SK-N-SH (cell line): ENCODE measurements at regions not wholly inside any gene's neighbourhood (a gene's known extent, or its start where the extent isn't known, plus 50 kb on each side); places are given as distances from the start of the nearest gene placed in this dataset.

Experiments used
- CTCF ChIA-PET: fragments of 300-600, 350-600 bp; formaldehyde crosslinking; extraction: SDS; loops from one replicate; lab custom pipeline; 2021; lab: Yijun Ruan, JAX
- POLR2A ChIA-PET: fragments of 350-600 bp; sonication (Branson Sonifier 250); formaldehyde crosslinking; extraction: SDS; loops from one replicate; lab custom pipeline; 2020; ENCODE audit warnings: antibody characterized with exemption, inconsistent platforms; lab: Yijun Ruan, JAX
- DNase-seq: peaks from one replicate; pipeline ENCODE4 v3.0.0; 2012
- H2AFZ ChIP-seq: fragments of 200-600 bp; sonication (generic); 2 replicates; pipeline ENCODE4 v1.8.1; 2016; ENCODE audit warnings: antibody characterized with exemption, mild to moderate bottlenecking, low read depth
- H3F3A ChIP-seq: fragments of 200-600 bp; sonication (generic); replicated peaks from 2 replicates; pipeline ENCODE3; 2016; ENCODE audit warnings: antibody characterized with exemption, mild to moderate bottlenecking; ENCODE audit not compliant: insufficient read depth
- H3K27ac ChIP-seq, 2 experiments: fragments of 200-500 bp in 1 of 2; fragments of 200-600 bp in 1 of 2; sonication (Bioruptor generic) in 1 of 2; sonication (generic), shearing (Covaris generic) in 1 of 2; 2 replicates each; pipeline versions ENCODE4 v1.5.1 to v1.6.1; 2014 to 2016; ENCODE audit warnings: low read depth in 2 of 2, inconsistent platforms in 1 of 2, low read length in 1 of 2, mild to moderate bottlenecking in 1 of 2, mixed read lengths in 1 of 2
- H3K27me3 ChIP-seq: fragments of 200-600 bp; sonication (generic), shearing (Covaris generic); 2 replicates; pipeline ENCODE4 v1.6.1; 2016; ENCODE audit warnings: mixed run types; ENCODE audit not compliant: insufficient read depth
- H3K36me3 ChIP-seq, 2 experiments: fragments of 200-500 bp in 1 of 2; fragments of 200-600 bp in 1 of 2; sonication (Bioruptor generic) in 1 of 2; sonication (generic) in 1 of 2; replicated peaks in 1 of 2; 2 replicates each; pipeline versions ENCODE3 to v1.5.1; 2014 to 2016; ENCODE audit warnings: low read length in 1 of 2, mild to moderate bottlenecking in 1 of 2; ENCODE audit not compliant: insufficient read depth in 2 of 2, control insufficient read depth in 1 of 2
- H3K4me1 ChIP-seq, 2 experiments: fragments of 200-500 bp in 1 of 2; fragments of 200-600 bp in 1 of 2; sonication (Bioruptor generic) in 1 of 2; sonication (generic), shearing (Covaris generic) in 1 of 2; 2 replicates each; pipeline versions ENCODE4 v1.5.1 to v1.6.1; 2014 to 2016; ENCODE audit warnings: low read depth in 1 of 2, low read length in 1 of 2, mixed run types in 1 of 2; ENCODE audit not compliant: insufficient read depth in 2 of 2, control insufficient read depth in 1 of 2
- H3K4me2 ChIP-seq: fragments of 200-600 bp; sonication (generic), shearing (Covaris generic); 2 replicates; pipeline ENCODE4 v1.6.1; 2017; ENCODE audit warnings: mixed run types
- H3K4me3 ChIP-seq, 2 experiments: fragments of 200-500 bp in 1 of 2; fragments of 200-600 bp in 1 of 2; sonication (Bioruptor generic) in 1 of 2; sonication (generic), shearing (Covaris generic) in 1 of 2; 2 replicates each; pipeline versions ENCODE4 v1.5.1 to v1.8.1; 2014 to 2016; ENCODE audit warnings: low read depth in 2 of 2, inconsistent platforms in 1 of 2, low read length in 1 of 2, mild to moderate bottlenecking in 1 of 2, mixed read lengths in 1 of 2, moderate library complexity in 1 of 2
- H3K79me2 ChIP-seq: fragments of 200-600 bp; sonication (generic); 2 replicates; pipeline ENCODE4 v1.8.1; 2017; ENCODE audit warnings: mild to moderate bottlenecking; ENCODE audit not compliant: insufficient read depth
- H3K9ac ChIP-seq: fragments of 200-600 bp; sonication (generic); 2 replicates; pipeline ENCODE4 v1.6.1; 2017; ENCODE audit warnings: mixed run types
- H3K9me2 ChIP-seq: fragments of 200-600 bp; sonication (generic); 2 replicates; pipeline ENCODE4 v1.6.1; 2017; ENCODE audit warnings: mixed run types
- H3K9me3 ChIP-seq: fragments of 200-600 bp; sonication (generic); 2 replicates; pipeline ENCODE4 v1.6.1; 2017; ENCODE audit warnings: mixed run types, mild to moderate bottlenecking, moderate library complexity
- H4K20me1 ChIP-seq: fragments of 200-600 bp; sonication (generic); 2 replicates; pipeline ENCODE4 v1.6.1; 2017; ENCODE audit warnings: mild to moderate bottlenecking, mixed run types; ENCODE audit not compliant: insufficient read depth
- FOXM1 ChIP-seq: IDR thresholded peaks from 2 replicates; pipeline ENCODE4 v1.4.0; 2012; ENCODE audit warnings: low read depth, mild to moderate bottlenecking
- GABPA ChIP-seq: IDR thresholded peaks from 2 replicates; pipeline ENCODE4 v1.4.0; 2012; ENCODE audit warnings: low read depth, mild to moderate bottlenecking
- JUND ChIP-seq: IDR thresholded peaks from 2 replicates; pipeline ENCODE4 v1.4.0; 2012
- MEF2A ChIP-seq: IDR thresholded peaks from 2 replicates; pipeline ENCODE4 v1.4.0; 2012; ENCODE audit warnings: low read depth, borderline replicate concordance
- NRF1 ChIP-seq: IDR thresholded peaks from 2 replicates; pipeline ENCODE4 v1.6.1; 2012; ENCODE audit warnings: low read depth, mild to moderate bottlenecking, low read length
- RAD21 ChIP-seq: IDR thresholded peaks from 2 replicates; pipeline ENCODE4 v1.6.1; 2012; ENCODE audit warnings: mild to moderate bottlenecking, low read length
- RCOR1 ChIP-seq: fragments of 150-350 bp; IDR thresholded peaks from 2 replicates; pipeline ENCODE4 v1.6.1; 2017; ENCODE audit warnings: antibody characterized with exemption, low read length
- RXRA ChIP-seq: IDR thresholded peaks from 2 replicates; pipeline ENCODE4 v1.4.0; 2012; ENCODE audit warnings: low read depth, mild to moderate bottlenecking, borderline replicate concordance
- SMC3 ChIP-seq: IDR thresholded peaks from 2 replicates; pipeline ENCODE4 v1.6.1; 2012; ENCODE audit warnings: low read depth, low read length, improper control_type of control experiment
- TAF1 ChIP-seq: IDR thresholded peaks from 2 replicates; pipeline ENCODE4 v1.6.1; 2012; ENCODE audit warnings: low read depth, mild to moderate bottlenecking, low read length, moderate library complexity, borderline replicate concordance
- TEAD4 ChIP-seq: IDR thresholded peaks from 2 replicates; pipeline ENCODE4 v1.4.0; 2012; ENCODE audit warnings: mild to moderate bottlenecking, borderline replicate concordance; ENCODE audit not compliant: insufficient read depth
- USF1 ChIP-seq: IDR thresholded peaks from 2 replicates; pipeline ENCODE4 v1.4.0; 2012; ENCODE audit warnings: low read depth, borderline replicate concordance
- YY1 ChIP-seq: IDR thresholded peaks from 2 replicates; pipeline ENCODE4 v1.4.0; 2012; ENCODE audit warnings: low read depth, mild to moderate bottlenecking
- ZBTB33 ChIP-seq: IDR thresholded peaks from 2 replicates; pipeline ENCODE4 v1.4.0; 2012; ENCODE audit warnings: low read depth, borderline replicate concordance
- WGBS: methylation state at CpG from one replicate; pipeline ENCODE4 v1.1.6; 2017; ENCODE audit warnings: low lambda C conversion rate; 5-methylcytosine and 5-hydroxymethylcytosine counted together
- TF ChIP-seq, protein P1 (sequence below): fragments of 150-350 bp; IDR thresholded peaks from 2 replicates; pipeline ENCODE4 v1.6.1; 2017; ENCODE audit warnings: antibody characterized with exemption, low read length, low read depth, borderline replicate concordance
- TF ChIP-seq, protein P2 (sequence below): fragments of 150-350 bp; IDR thresholded peaks from 2 replicates; pipeline ENCODE4 v1.6.1; 2016; ENCODE audit warnings: mild to moderate bottlenecking, low read depth, low read length

GRCh38 chr7:46539892-46540483 is 618.9 kb upstream of the IGFBP3 start:
- no peak overlapping the region for H3K27ac ChIP-seq
- POLR2A ChIA-PET: no interaction called here
- H3K9me2 ChIP-seq: no peaks in the 10 kb centered on the region
- TF ChIP-seq RAD21 (no peak), GABPA (no peak), YY1 (no peak), RCOR1 (no peak), USF1 (no peak), RXRA (no peak), TAF1 (no peak), ZBTB33 (no peak), NRF1 (no peak)
- no peak for DNase-seq
- H3K4me1 ChIP-seq: no peaks in the 10 kb centered on the region
- H3K9me3 ChIP-seq: no peaks in the 10 kb centered on the region
- H4K20me1 ChIP-seq: no peaks in the 10 kb centered on the region
- CTCF ChIA-PET: no interaction called here
- no peaks in the 10 kb centered on the region for H3K36me3 ChIP-seq
- 68% methylated on average over 5 of the region's 5 CpGs for WGBS
- H3K9ac ChIP-seq: no peak overlapping the region
- no peaks in the 10 kb centered on the region for H3K27me3 ChIP-seq
- no peaks in the 10 kb centered on the region for H3K79me2 ChIP-seq
- no peak overlapping the region; the same call in 1 of the 2 replicates for H2AFZ ChIP-seq
- H3F3A ChIP-seq: no peaks in the 10 kb centered on the region
- H3K4me3 ChIP-seq: no peak overlapping the region
- no peak overlapping the region for H3K4me2 ChIP-seq

DNA sequence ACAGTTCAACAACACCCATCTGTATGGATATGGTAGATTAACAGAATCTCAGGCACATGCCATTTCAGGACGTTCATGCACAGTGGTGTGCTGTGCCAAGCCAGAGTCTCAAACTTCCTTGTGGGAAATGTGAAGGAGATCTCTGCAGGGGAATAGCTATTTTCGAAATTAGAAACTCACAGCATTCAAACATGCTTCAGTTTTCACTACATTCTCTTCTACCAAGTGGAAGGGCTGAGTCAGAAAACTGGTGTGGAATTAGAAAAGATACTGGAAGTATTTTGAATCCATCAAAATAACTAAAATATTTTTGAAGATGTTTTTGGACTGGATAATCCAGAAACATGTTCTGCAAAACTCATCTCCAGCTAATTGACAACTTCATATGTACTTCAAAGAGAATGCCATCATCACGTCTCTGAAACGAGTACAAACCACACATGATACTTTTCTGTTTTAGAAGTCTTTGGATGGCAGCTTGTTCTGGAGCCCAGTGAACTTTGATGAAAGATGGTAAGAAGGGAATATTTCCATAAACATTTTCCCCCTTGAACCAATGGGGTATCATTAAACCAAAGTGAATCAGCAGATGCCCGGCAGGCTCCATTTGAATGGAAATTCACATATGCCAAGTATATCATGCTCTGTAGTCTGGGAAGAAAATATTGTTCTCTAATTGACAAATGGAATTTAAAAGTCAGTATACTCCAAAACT is 616.3 kb upstream of the IGFBP3 start:
- Histone ChIP-seq H2AFZ (no peak overlapping the region), H3K79me2 (no peaks in the 10 kb centered on the region), H3K9me3 (no peaks in the 10 kb centered on the region), H3K9ac (no peak overlapping the region), H3K27me3 (no peaks in the 10 kb centered on the region)
- TF ChIP-seq GABPA (no peak), SMC3 (no peak), MEF2A (no peak), JUND (no peak), TAF1 (no peak), USF1 (no peak), FOXM1 (no peak), RXRA (no peak), TEAD4 (no peak)
- TF ChIP-seq, protein P1, sequence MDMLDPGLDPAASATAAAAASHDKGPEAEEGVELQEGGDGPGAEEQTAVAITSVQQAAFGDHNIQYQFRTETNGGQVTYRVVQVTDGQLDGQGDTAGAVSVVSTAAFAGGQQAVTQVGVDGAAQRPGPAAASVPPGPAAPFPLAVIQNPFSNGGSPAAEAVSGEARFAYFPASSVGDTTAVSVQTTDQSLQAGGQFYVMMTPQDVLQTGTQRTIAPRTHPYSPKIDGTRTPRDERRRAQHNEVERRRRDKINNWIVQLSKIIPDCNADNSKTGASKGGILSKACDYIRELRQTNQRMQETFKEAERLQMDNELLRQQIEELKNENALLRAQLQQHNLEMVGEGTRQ: no peak
- TF ChIP-seq, protein P2, sequence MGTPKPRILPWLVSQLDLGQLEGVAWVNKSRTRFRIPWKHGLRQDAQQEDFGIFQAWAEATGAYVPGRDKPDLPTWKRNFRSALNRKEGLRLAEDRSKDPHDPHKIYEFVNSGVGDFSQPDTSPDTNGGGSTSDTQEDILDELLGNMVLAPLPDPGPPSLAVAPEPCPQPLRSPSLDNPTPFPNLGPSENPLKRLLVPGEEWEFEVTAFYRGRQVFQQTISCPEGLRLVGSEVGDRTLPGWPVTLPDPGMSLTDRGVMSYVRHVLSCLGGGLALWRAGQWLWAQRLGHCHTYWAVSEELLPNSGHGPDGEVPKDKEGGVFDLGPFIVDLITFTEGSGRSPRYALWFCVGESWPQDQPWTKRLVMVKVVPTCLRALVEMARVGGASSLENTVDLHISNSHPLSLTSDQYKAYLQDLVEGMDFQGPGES: no peak
- TF ChIP-seq, all 33 proteins: peak for 0
- no peak for DNase-seq
- H3K4me2 ChIP-seq: no peak overlapping the region
- H3K36me3 ChIP-seq: no peaks in the 10 kb centered on the region
- H4K20me1 ChIP-seq: no peaks in the 10 kb centered on the region
- ChIA-PET CTCF (interaction anchor here (0.6 kb wide), 2 partner anchors 377 to 463 kb away, joined by 3 read pairs; no protein-coding TSS in a partner anchor), POLR2A (no interaction called here)
- 47% methylated on average over 5 of the region's 5 CpGs for WGBS
- H3K9me2 ChIP-seq: no peaks in the 10 kb centered on the region
- H3K4me3 ChIP-seq: no peak overlapping the region
- H3K4me1 ChIP-seq: no peaks in the 10 kb centered on the region
- H3F3A ChIP-seq: no peaks in the 10 kb centered on the region
- H3K27ac ChIP-seq: no peak overlapping the region
